ENCODE measurements at regions not wholly inside any gene's neighbourhood (a gene's known extent, or its start where the extent isn't known, plus 50 kb on each side); places are given as distances from the start of the nearest gene placed in this dataset.
"Not testable (repeated sequence)": the region's sequence is repeated elsewhere in the genome, so short reads cannot be mapped to it uniquely, and the experiment has no call there.

DNA sequence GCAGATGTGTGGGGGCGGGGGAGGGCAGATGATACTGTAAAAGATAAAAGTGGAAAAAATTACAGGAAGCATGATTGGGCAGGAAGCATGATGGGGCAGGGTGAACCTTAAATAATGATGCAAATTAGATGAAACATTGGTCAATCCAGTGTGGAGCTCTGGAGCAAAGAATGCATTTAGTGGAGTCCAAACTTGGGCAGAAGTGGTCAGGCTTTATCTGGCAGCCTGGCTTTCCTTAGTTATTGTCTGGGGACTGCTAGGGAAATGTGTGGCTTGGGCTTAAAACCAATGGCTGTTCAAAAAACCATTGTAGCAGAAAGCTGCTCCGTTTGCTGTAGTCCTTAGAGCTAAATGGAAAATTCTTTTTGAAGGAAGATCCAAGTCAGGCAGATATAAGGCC lies 1077.3 kb upstream of the MIR17HG start:
- no peak overlapping the region for H3K4me3 ChIP-seq (ENCODE audit: low read depth, low read length)
- DNase-seq (ENCODE audit: low read depth) = no peak
- TF ChIP-seq, protein P1, sequence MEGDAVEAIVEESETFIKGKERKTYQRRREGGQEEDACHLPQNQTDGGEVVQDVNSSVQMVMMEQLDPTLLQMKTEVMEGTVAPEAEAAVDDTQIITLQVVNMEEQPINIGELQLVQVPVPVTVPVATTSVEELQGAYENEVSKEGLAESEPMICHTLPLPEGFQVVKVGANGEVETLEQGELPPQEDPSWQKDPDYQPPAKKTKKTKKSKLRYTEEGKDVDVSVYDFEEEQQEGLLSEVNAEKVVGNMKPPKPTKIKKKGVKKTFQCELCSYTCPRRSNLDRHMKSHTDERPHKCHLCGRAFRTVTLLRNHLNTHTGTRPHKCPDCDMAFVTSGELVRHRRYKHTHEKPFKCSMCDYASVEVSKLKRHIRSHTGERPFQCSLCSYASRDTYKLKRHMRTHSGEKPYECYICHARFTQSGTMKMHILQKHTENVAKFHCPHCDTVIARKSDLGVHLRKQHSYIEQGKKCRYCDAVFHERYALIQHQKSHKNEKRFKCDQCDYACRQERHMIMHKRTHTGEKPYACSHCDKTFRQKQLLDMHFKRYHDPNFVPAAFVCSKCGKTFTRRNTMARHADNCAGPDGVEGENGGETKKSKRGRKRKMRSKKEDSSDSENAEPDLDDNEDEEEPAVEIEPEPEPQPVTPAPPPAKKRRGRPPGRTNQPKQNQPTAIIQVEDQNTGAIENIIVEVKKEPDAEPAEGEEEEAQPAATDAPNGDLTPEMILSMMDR (conservative IDR thresholded peaks at IDR 0.05; ENCODE audit: low read depth, low read length) = no peak

DNA sequence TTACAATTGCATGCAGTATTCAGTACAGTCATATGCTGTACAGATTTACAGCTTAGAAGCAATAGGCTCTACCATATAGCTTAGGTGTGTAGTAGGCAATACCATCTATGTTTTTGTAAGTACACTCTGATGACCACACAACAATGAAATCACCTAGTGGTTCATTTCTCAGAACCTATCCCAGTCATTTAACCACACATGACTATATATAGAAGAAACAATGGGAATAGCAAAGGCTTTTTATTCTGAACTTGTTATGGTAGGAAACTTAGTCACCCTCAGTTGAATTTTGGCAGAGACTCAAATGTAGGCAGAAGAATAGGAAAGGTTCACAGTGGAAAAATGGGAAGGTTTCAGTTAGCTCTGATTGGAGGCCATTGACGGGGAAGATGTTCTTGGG lies 1075.1 kb upstream of the MIR17HG start:
- TF ChIP-seq, protein P1 (conservative IDR thresholded peaks at IDR 0.05; ENCODE audit: low read depth, low read length) = no peak
- DNase-seq (ENCODE audit: low read depth) = peak; percentile 59
- no peak overlapping the region for H3K4me3 ChIP-seq (ENCODE audit: low read depth, low read length)

DNA sequence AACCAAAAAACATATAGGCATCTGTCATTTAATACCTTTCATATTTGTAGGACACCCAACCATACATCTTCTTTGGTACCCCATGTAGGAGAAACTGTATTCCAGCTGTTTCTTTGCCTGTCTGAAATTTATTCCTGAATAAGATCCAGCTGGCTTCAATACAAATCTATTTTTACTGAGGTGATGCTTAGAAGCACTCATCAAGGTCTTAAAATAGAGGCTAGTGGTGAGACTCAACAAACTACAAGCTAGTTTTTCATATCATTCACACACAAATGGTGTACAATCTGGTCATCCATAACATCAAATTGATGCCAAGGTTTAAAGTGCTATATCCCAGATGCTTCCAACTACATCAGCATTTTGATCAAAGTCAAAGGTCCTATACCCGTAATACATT lies 1071.3 kb upstream of the MIR17HG start:
- H3K4me3 ChIP-seq (ENCODE audit: low read depth, low read length) = no peak overlapping the region
- DNase-seq (ENCODE audit: low read depth) = no peak
- TF ChIP-seq, protein P1 (conservative IDR thresholded peaks at IDR 0.05; ENCODE audit: low read depth, low read length) = no peak

DNA sequence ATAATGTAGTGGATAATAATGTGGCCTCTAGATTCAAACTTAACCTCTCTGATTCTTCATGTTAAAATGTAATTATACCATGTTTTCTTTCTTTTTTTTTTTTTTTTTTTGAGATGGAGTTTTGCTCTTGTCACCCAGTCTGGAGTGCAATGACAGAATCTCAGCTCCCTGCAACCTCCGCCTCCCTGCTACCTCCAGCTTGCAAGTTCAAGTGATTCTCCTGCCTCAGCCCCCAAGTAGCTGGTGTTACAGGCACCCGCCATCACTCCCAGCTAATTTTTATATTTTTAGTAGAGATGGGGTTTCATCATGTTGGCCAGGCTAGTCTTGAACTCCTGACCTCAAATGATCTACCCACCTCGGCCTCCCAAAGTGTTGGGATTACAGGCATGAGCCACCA lies 1069.3 kb upstream of the MIR17HG start:
- not testable (repeated sequence) for H3K4me3 ChIP-seq (ENCODE audit: low read depth, low read length); DNase-seq (ENCODE audit: low read depth)

DNA sequence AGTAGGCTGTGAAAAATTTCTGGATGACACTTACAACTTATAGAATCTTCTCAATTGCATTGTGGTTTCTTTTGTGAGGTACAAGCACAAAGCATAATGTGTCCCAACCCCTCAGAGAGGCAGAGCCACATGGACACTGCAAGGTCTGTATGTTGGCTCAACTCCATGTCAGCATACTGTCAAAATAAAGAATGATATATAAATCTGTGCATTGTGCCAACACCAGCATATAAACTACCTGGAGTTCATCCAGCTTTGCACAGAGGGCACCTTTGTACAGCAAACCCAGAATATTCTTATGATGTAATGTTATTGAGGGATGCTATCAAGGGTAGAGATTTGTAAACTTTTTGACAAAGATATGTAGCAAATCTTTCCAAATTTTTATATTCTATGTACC lies 1065.8 kb upstream of the MIR17HG start:
- no peak for DNase-seq (ENCODE audit: low read depth)
- TF ChIP-seq, protein P1 (conservative IDR thresholded peaks at IDR 0.05; ENCODE audit: low read depth, low read length) = no peak
- H3K4me3 ChIP-seq (ENCODE audit: low read depth, low read length) = no peak overlapping the region

DNA sequence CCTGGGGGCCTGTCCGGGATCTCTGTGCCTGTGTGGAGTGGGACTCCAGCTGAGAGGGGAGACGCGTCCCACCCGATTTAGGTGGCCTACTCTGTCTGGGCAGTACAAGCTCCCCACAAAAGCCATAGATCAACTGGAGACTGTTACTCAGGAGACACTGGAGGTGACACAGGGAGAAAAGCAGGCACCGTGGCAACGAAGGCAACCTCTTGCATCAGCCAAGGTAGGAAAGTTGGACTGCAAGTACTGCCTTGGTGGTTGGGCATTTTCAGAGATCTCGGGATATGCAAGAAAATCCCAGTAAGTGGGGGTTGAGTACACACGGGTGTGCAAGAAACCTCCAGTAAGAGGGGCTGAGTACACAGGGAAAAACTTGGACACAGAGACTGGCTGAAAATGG lies 1060.0 kb upstream of the MIR17HG start:
- no peak overlapping the region for H3K4me3 ChIP-seq (ENCODE audit: low read depth, low read length)
- no peak for DNase-seq (ENCODE audit: low read depth)
- TF ChIP-seq, protein P1 (conservative IDR thresholded peaks at IDR 0.05; ENCODE audit: low read depth, low read length) = no peak

DNA sequence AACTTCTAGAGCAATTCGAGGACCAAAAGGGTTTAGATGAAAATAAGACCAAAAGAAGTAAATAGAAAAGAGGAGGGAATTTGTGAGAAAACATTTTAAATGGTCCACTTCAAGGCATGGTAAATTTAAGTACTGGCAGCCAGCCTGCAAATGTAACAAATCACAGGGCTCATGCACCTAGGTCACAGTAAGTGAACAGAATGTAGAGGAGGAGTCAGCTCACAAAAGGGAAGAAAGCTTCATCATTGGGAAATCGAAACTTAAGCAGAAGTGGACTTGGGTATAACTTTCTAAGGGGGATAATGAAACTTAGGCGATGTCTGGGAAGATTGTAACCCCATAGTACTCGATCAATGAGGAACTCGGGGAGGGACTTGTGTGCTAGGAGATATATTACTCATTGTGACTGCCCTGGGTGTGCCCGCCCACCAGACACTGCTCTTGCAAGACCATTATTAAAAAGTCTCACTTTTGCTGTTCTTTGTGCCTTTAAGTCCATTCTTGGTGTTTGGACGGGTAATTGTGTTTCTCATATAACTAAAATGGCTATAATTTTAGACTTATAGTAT lies 1053.6 kb upstream of the MIR17HG start:
- H3K4me3 ChIP-seq (ENCODE audit: low read depth, low read length) = no peak overlapping the region

More for the DNA sequence above, 1053.6 kb upstream of the MIR17HG start:
- TF ChIP-seq, protein P1 (conservative IDR thresholded peaks at IDR 0.05; ENCODE audit: low read depth, low read length) = no peak
- DNase-seq (ENCODE audit: low read depth) = no peak

Measured in epithelial cell of proximal tubule (primary cell).